Endothelial cell of umbilical vein (primary cell): ENCODE measurements at regions not wholly inside any gene's neighbourhood (a gene's known extent, or its start where the extent isn't known, plus 50 kb on each side); places are given as distances from the start of the nearest gene placed in this dataset.

Experiments used
- BruUV-seq: library from RNA; stranded (reverse); fragments of 400-500 nt; replicated peaks from 2 replicates; lab custom pipeline; 2021; lab: Mats Ljungman, UMichigan
- CTCF ChIA-PET: fragments of 300-600, 350-600 bp; sonication (Branson Sonifier 250); formaldehyde crosslinking; loops from one replicate; lab custom pipeline; 2021; ENCODE audit warnings: antibody characterized with exemption, inconsistent platforms; lab: Charles Lee
- POLR2A ChIA-PET: fragments of 300-600, 350-600 bp; sonication (Branson Sonifier 250); formaldehyde crosslinking; loops from one replicate; lab custom pipeline; 2021; ENCODE audit warnings: antibody characterized with exemption, inconsistent platforms; lab: Charles Lee
- DNase-seq: peaks from one replicate; pipeline ENCODE4 v3.0.0-alpha.2; 2011; ENCODE audit warnings: low read depth, low spot score
- FAIRE-seq: peaks from 2 replicates; lab custom pipeline; 2011; peaks lifted over from hg19 to GRCh38; lab: Jason Lieb, UNC
- H2AFZ ChIP-seq: 2 replicates; pipeline ENCODE4 v1.6.0; 2012; ENCODE audit warnings: low read depth, low read length, control low read depth, inconsistent platforms
- H3K27ac ChIP-seq: 2 replicates; pipeline ENCODE4 v1.5.1; 2011; ENCODE audit warnings: low read depth, mild to moderate bottlenecking, control low read depth, low read length, moderate library complexity; ENCODE audit not compliant: insufficient read depth
- H3K27me3 ChIP-seq, 2 experiments: 2 replicates each; pipeline versions ENCODE4 v1.6.0 to v1.6.1; 2011; ENCODE audit warnings: low read length in 2 of 2, mixed read lengths in 1 of 2; ENCODE audit not compliant: control insufficient read depth in 2 of 2, insufficient read depth in 2 of 2
- H3K36me3 ChIP-seq, 2 experiments: 2 replicates in 1 of 2; 3 replicates in 1 of 2; pipeline ENCODE4 v1.5.1; 2011; ENCODE audit warnings: low read length in 2 of 2, mild to moderate bottlenecking in 1 of 2, moderate library complexity in 1 of 2; ENCODE audit not compliant: control insufficient read depth in 2 of 2, insufficient read depth in 2 of 2; ENCODE audit errors: extremely low read depth in 1 of 2
- H3K4me1 ChIP-seq: 3 replicates; pipeline ENCODE4 v1.5.1; 2011; ENCODE audit warnings: mild to moderate bottlenecking, low read length; ENCODE audit not compliant: control insufficient read depth, insufficient read depth; ENCODE audit errors: extremely low read depth
- H3K4me2 ChIP-seq: 2 replicates; pipeline ENCODE4 v1.6.1; 2011; ENCODE audit warnings: low read length, control low read depth, mixed read lengths; ENCODE audit not compliant: insufficient read depth
- H3K4me3 ChIP-seq, 3 experiments: fragments of 200-600 bp in 1 of 3; sonication (generic), shearing (Covaris generic) in 1 of 3; replicated peaks in 1 of 3; 2 replicates each; pipeline ENCODE4 v1.5.1; 2011 to 2016; ENCODE audit warnings: control low read depth in 3 of 3, low read length in 3 of 3, mild to moderate bottlenecking in 2 of 3, inconsistent platforms in 1 of 3, low read depth in 1 of 3, moderate library complexity in 1 of 3; ENCODE audit not compliant: insufficient read depth in 1 of 3
- H3K79me2 ChIP-seq: 2 replicates; pipeline ENCODE4 v1.6.0; 2012; ENCODE audit warnings: low read length, inconsistent platforms; ENCODE audit not compliant: control insufficient read depth, insufficient read depth
- H3K9ac ChIP-seq: replicated peaks from 2 replicates; pipeline ENCODE3; 2011; ENCODE audit warnings: low read length, control low read depth; ENCODE audit not compliant: insufficient read depth; ENCODE audit errors: extremely low read depth
- H3K9me1 ChIP-seq: replicated peaks from 3 replicates; pipeline ENCODE4 v1.6.0; 2011; ENCODE audit warnings: mild to moderate bottlenecking, low read length; ENCODE audit not compliant: control insufficient read depth, insufficient read depth; ENCODE audit errors: extremely low read depth
- H3K9me3 ChIP-seq: replicated peaks from 2 replicates; pipeline ENCODE4 v1.5.1; 2012; ENCODE audit warnings: low read length, inconsistent platforms; ENCODE audit not compliant: control insufficient read depth, insufficient read depth
- H4K20me1 ChIP-seq: replicated peaks from 2 replicates; pipeline ENCODE3; 2011; ENCODE audit warnings: mild to moderate bottlenecking, low read length; ENCODE audit not compliant: control insufficient read depth, insufficient read depth; ENCODE audit errors: extremely low read depth
- CTCF ChIP-seq, 2 donors: IDR thresholded peaks; 1 replicate in 1 of 2; 2 replicates in 1 of 2; pipeline ENCODE4 v1.5.1; 2011; ENCODE audit warnings: low read length in 2 of 2, mild to moderate bottlenecking in 2 of 2, moderate library complexity in 2 of 2, control low read depth in 1 of 2, inconsistent platforms in 1 of 2, low read depth in 1 of 2; ENCODE audit not compliant: insufficient read depth in 1 of 2; ENCODE audit errors: extremely low read depth in 1 of 2
- EZH2 ChIP-seq: IDR thresholded peaks from 2 replicates; pipeline ENCODE4 v1.6.1; 2012; ENCODE audit warnings: borderline replicate concordance, low read depth, mild to moderate bottlenecking, moderate library complexity, low read length, inconsistent platforms; ENCODE audit not compliant: severe bottlenecking
- FOS ChIP-seq: IDR thresholded peaks from 2 replicates; pipeline ENCODE4 v1.6.1; 2011; ENCODE audit warnings: mild to moderate bottlenecking, low read length, moderate library complexity, borderline replicate concordance; ENCODE audit not compliant: insufficient read depth
- GATA2 ChIP-seq: IDR thresholded peaks from 2 replicates; pipeline ENCODE4 v1.7.0; 2011; ENCODE audit warnings: low read depth, mild to moderate bottlenecking, moderate library complexity, mixed read lengths, low read length; ENCODE audit not compliant: insufficient read length, insufficient read depth
- JUN ChIP-seq: IDR thresholded peaks from 2 replicates; pipeline ENCODE4 v1.6.1; 2011; ENCODE audit warnings: borderline replicate concordance, low read depth; ENCODE audit not compliant: insufficient read length, insufficient read depth
- MAX ChIP-seq: IDR thresholded peaks from 2 replicates; pipeline ENCODE4 v1.6.1; 2011; ENCODE audit not compliant: insufficient read depth, insufficient read length
- MYC ChIP-seq: IDR thresholded peaks from one replicate; pipeline ENCODE4 v1.6.1; 2011; ENCODE audit warnings: mild to moderate bottlenecking, low read depth, low read length
- POLR2A ChIP-seq: IDR thresholded peaks from 2 replicates; pipeline ENCODE4 v1.6.1; 2012; ENCODE audit warnings: low read depth, mild to moderate bottlenecking, control low read depth, low read length
- POLR2AphosphoS5 ChIP-seq: IDR thresholded peaks from 2 replicates; pipeline ENCODE4 v1.6.1; 2012; ENCODE audit warnings: low read depth, mild to moderate bottlenecking, control low read depth, low read length, moderate library complexity; ENCODE audit not compliant: insufficient read depth
- dilution Hi-C: fragments of 300-500 bp; cut with MboI; formaldehyde crosslinking; loops from one replicate; pipeline ENCODE4 v1.15.0; 2019; ENCODE audit warnings: low sequenced_read_pairs; ENCODE audit not compliant: extremely low pct_ligation_motif_present
- intact Hi-C: fragments of 100-400 bp; cut with micrococcal nuclease; formaldehyde crosslinking; loops from one replicate; pipeline ENCODE4 v1.10.0; 2022

GRCh38 chr3:162072656-162073164 lies 576.1 kb downstream of the OTOL1 start:
- POLR2A ChIA-PET = no interaction called here
- CTCF ChIA-PET = no interaction called here

More at GRCh38 chr3:162072656-162073164, 576.1 kb downstream of the OTOL1 start:
- Histone ChIP-seq H2AFZ (no peak overlapping the region), H3K79me2 (no peaks in the 10 kb centered on the region), H3K36me3 (no peaks in the 10 kb centered on the region), H3K9me3 (peaks cover 1% of the 10 kb centered on the region), H3K27ac (no peak overlapping the region), H3K4me3 (no peak overlapping the region), H4K20me1 (no peaks in the 10 kb centered on the region), H3K9me1 (no peaks in the 10 kb centered on the region), H3K9ac (no peak overlapping the region), H3K4me1 (no peaks in the 10 kb centered on the region), H3K4me2 (no peak overlapping the region), H3K27me3 (no peaks in the 10 kb centered on the region)
- FAIRE-seq (no peak), DNase-seq (no peak)
- BruUV-seq = no TSS peak
- dilution Hi-C loops = no loop called here
- TF ChIP-seq POLR2A (no peak), POLR2AphosphoS5 (no peak), JUN (no peak), FOS (no peak), EZH2 (no peak), CTCF (IDR thresholded peaks at IDR 0.05; ENCODE audit: extremely low read depth in 1 of 2, insufficient read depth in 1 of 2, low read depth in 1 of 2, low read length in 2 of 2) (no peak), MAX (no peak), MYC (no peak), GATA2 (no peak)
- intact Hi-C loops = no loop called here
